NCI-H82 treated with DMSO at 0.1 percent for 48 hours (cell line): ENCODE measurements at regions not wholly inside any gene's neighbourhood (a gene's known extent, or its start where the extent isn't known, plus 50 kb on each side); places are given as distances from the start of the nearest gene placed in this dataset.
"Not testable (repeated sequence)": the region's sequence is repeated elsewhere in the genome, so short reads cannot be mapped to it uniquely, and the experiment has no call there.

ENCODE experiments used
- DNase-seq: peaks from one replicate; lab custom pipeline; 2025; ENCODE audit not compliant: unreplicated experiment; lab: John Stamatoyannopoulos, UW

DNA sequence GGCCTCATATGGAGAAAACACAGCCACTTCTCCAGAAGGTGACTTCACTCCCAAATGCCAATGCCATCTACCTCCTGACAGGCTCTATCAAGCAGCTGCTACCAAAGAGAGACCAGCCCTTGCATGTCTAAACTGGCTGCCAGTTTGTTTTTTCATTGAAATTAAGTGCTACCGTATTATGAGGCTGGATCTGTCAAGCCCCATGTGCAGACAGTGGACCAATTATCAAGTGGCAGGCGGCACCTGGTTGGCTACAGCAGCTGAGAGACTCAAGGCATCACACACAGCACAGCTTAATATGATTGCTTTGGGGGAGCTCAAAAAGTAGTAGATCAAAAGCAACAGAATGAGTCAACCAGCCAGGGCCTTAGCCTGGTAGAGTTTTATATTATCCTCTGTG is 1293.0 kb upstream of the TENM4 start:
- no peak for DNase-seq

DNA sequence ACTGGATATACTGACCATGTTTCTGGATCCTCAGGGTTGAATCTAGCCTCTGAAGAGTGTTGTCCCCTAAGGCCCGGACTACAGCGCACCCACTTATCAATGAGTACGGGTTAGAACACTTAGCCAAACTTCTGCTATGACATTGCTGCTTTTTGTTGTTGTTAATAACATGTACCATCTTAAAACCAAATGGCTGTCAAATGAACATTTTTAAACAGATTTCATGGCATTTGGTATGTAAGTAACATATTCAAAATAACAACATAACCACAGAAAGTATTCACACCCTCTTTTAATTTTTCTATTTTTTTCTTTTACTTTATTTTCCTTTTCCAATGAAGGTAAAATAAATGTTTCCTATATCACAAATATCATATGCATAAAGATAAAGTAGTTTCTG is 1292.5 kb upstream of the TENM4 start:
- DNase-seq, result no peak

DNA sequence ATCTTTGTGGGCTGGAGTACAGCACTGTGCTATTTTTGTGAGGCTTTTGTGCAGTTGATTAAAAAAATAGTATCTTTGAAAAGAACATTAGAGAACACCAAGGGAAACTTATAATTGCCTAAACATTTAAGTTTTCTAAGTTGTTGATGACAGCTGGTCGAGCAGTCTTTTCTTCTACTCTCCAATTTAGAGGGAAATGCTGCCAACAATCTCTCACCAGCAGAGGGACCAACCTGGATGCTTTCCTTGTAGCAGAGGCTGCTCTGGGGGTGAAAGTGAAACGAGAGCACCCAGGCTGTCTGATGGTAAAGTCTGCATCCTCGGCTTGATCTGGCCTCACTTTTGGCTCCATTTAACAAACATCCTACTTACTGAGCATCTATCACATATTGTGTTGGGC is 1286.5 kb upstream of the TENM4 start:
- no peak for DNase-seq

DNA sequence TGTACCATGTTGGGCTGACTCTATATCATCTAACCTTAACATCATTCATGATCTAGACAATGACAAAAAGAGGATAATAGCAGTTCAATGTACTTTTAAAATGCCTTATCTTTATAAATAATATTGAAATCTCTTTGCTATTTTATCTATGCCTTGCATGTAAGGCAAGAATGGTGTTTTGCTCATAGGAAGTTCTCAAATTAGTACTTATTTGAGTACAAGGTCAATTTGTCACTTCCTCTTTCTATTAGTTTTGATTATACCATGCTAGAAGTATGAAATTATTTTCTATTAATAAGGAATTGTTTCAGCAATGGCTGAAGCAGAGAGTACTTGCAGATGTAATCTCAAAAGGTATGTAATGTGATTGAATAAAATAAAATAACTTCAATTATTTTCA is 1285.4 kb upstream of the TENM4 start:
- DNase-seq, result no peak

DNA sequence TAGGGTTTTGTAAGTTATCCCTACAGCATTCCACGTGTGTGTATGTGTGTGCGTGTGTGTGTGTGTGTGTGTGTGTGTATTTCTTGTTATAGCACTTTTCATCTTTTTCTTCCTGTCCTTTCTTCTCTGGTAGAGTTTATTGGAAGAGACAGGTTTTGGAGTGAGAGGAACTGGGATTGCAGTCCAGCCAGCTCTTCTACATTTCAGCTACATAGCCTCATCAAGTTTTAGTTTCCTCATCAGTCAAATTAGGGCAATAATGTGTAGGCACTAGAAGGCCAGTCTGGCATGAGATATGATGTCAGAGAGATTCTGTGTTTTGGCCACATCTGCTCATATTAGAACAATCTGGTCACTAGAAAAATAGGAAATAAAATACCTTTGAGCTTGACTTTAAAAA is 1283.5 kb upstream of the TENM4 start:
- no peak for DNase-seq

DNA sequence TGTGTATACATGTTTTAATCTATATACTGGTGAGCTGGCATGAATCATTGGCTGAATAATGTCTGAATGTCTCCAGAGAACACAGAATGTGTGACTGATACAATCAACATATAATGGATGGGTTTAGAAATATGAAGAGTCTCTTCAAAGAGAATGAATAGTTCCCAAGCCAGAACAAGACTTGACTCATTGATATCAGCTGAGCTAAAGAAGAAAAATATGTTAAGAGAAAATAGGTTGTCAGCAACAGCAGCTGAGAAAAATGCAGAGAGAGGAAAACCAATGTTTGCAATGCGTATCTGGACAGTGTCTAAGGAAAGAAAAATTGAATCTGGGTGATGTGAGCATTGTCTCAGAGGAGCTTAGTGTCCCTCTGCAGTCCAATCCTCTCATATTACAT is 1281.8 kb upstream of the TENM4 start:
- DNase-seq, result no peak

DNA sequence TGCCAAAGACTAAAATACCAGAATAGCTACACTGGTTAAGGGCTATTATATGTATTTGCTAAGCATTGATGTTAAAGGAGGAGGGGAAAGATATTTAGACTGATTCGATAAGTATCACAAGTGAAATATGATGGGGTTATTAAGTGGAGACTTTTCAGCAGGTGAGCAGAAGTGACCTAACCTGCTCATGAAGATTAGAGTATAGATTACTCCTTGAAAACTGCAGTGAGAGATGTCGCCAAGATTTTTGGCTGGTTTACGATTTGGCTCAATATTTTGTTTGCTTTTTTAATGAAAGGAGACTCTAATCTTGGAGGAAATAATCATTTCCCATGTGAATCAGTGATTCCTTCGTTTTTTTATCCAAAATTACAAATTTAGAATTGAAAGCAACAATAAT is 1279.5 kb upstream of the TENM4 start:
- no peak for DNase-seq

DNA sequence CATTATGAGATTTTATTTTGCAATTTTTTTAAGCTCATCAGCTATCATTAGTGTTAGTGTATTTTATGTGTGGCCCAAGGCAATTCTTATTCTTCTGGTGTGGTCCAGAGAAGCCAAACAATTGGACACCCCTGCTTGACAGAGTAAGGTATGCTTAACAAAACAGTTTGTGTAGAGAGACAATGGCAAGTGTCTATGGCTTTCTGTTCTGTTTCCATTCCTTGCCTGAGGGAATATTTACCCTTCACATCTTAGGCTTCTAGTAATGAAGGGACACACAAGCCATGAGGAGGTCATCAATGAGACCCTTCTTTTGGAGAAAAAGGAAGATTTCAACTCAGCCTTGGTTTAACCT is 1278.4 kb upstream of the TENM4 start:
- DNase-seq, result no peak

DNA sequence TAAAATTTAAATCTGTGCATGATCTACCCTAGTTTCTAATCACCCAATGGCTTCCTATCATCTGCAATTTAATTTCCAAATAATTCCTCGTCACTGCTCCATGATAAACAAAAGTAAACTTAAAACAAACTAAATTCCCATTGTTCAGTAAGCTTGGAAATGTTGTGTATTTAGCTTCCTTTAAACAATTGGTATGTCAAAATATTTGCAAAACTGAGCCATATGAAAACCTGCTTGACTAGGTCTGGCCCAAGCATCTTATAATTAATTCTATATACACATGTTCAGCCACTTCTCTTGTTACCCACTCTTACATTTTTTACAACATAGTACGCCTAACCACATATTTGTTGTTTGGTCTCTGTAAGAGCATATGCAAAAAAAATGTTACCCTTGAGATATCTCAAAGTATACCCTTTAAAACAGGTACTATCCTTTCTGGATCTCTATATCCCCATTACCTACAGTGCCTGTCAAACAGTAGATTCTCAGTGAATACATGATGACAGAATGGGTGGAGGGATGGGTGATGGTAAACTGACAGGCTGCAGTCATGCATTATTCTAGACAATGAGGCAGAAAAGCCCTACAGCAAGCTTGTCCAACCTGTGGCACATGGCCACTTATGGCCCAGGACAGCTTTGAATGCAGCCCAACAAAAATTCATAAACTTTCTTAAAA is 1277.9 kb upstream of the TENM4 start:
- DNase-seq, result no peak

DNA sequence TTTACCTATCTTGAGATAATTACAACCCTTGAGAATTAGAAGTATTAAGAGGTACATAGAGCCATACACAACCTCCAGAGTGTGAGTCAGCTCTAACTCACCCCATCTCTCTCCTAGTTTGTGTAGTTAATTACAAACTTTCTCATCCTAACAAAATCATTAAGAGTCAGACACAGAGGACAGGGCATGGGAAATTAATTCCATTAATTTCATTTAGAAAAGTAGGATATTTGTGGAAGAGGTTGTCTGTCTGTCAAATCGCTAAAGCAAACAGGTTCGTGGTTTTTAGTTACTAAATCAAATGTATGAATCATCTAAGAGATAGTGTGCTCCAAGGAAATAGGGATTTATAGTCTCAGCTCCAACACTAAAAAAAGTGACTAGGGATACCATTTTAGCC is 1261.4 kb upstream of the TENM4 start:
- no peak for DNase-seq

DNA sequence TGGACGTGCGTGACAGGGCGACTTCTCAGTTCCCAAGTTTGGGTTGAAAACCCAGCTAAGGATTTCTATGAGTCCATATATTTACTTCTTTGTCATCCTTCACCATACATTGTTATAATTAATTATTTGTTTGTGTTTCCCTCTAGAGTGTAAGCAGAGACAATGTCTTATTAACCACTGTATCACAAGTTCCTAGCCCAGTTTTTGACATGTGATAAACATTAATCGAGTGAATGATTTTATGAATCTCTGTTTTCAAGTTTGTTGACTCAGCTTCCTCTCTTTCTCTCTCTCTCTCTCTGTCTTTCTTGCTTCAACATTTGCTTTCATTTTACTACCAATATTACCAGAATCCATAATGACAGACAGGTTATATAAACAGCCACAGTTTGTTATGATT is 1259.6 kb upstream of the TENM4 start:
- DNase-seq, result no peak

DNA sequence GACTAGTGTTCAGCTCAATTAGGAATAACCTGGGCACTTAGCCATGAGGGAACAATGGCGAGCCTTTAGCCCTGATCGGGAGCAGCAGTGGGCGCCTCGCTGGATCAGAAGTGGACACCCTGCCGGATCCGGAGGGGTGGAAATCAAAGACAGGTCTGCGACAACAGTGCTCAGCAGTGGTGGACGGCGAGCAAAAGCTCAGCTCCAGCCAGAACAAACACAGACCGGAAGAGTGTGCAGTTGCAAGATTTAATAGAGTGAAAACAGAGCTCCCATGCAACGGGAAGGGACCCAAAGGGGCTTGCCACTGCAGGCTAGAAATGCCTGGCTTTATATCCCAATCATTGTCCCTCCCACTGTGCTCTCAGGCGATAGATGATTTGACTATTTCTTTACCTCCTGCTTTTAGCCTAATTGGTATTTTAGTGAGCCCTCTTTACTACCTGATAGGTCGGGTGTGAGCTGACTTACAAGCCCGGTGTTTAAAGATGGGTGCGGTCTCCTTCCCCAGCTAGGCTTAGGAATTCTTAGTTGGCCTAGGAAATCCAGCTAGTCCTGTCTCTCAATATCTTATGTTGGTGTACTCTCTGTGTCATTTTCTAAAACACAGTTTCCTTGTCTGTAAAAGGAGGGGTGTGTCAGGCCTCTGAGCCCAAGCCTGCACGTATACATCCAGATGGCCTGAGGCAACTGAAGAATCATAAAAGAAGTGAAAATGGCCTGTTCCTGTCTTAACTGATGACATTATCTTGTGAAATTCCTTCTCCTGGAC is 1258.8 kb upstream of the TENM4 start:
- not testable (repeated sequence) for DNase-seq

DNA sequence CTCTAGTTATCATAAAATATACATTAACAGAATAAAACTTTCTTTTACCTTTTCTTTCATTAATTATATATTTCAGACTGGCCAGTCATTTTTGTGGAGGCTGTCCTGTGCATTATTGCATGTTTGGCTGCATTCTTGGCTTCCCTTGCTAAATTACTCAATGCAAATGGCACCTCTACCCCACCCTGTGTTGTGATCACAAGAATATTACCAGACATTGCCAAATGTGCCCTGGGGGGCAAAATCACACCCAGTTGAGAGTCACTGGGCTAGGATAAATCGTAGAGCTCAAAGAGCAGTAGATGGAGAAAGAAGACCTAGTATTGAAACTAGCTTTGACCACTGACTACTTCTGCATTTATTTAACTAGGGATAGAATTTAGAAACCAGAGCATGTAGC is 1257.8 kb upstream of the TENM4 start:
- DNase-seq, result no peak

DNA sequence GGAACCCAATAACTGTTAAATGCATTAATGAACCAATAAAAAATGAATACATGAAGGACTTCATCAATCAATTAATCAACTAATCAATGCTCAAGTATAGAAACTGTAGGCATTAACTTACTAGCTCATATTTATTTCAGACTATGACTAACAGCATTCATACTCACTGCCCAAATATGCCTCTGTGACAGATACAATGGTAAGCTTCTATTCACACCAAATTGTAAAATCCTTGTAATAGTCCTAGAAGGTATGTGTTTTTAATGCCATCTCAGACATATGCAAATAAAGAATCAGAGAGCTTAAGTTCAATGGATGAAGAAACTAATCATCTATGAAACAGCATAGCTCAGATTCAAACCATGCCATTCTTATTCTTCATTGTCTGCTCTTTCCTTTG is 1253.6 kb upstream of the TENM4 start:
- no peak for DNase-seq

DNA sequence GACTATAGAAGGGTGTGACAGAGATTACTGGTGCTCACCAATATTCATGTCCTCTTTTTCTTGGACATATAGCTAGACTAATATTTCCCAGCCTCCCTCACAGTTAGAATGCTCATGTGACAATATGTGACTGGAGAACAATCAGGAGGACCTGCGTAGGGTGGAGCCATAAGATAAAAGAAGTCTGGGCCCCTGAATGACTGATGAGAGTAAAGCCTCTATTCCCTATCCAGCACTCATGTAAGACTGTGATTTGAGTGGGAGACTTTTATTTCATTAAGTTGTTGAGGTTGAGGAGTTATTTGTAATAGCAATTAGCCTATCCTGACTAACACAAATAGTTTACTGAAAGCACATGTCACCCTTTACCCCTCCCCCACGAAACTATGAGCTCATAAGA is 1247.1 kb upstream of the TENM4 start:
- no peak for DNase-seq

DNA sequence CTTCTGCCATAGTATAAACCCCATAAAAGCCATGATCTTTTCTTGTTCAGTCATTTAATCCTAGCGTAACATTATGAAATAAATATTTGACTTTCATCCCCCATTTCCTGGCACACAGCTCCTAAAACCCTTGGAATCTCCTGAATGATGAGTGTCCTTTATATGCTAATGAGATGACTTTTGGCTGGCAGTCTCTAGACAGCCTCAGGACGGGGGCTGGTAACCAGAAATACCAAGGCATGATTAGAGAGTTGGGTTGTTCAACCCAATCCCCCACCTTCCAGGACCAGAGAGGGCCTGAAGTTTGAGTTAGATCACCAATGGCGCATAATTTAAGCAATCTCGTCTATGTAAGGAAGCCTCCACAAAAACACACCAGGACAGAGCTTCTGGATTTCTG is 1246.1 kb upstream of the TENM4 start:
- no peak for DNase-seq

DNA sequence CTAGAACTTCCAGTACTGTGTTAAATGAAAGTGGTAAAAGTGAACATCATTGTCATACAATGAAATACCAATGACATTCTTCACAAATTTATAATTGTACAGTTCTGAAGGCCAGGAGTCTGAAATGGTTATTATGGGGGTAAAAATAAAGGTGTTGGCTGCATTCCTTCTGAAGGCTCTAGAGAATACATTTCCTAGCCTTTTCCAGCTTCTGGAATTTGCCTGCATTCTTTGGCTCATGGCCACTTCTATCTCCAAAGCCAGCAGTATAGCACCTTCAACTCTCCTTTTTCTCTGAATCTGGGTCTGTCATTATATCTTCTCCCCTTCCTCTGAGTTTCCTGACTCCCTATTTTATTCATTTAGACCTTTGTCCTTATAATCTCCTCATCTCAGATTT is 1232.7 kb upstream of the TENM4 start:
- DNase-seq, result no peak

DNA sequence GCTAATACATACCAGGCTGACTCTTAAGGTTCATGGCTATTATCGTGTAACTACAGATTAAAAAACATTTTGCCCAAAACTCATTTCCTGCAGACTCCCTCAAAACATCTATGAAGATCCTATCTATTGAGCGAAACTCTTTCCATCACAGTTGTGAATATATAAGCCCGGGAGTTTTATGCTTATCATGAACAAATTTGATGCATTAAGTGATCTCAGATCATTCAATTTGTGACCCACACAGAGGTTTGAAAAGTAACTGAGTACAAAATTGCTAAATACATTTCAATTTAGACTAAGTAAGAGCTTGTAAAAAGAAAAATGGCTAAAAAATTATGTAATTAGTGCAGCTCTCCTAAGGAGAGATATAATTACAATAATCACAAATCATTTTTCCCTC is 1228.8 kb upstream of the TENM4 start:
- DNase-seq, result no peak

DNA sequence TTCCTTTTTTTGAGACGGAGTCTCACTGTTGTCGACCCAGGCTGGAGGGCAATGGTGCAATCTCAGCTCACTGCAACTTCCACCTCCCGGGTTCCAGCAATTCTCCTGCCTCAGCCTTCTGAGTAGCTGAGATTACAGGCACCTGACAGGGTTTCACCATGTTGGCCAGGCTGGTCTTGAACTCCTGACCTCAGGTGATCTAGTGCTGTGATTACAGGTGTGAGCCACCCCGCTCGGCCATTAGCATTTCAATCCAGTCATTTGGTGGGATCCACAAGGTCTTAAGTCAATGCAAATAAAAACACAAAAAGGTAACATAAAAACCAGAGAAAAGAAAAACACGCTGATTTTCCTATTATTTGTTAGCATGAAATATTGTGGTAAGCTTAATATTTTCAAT is 1227.2 kb upstream of the TENM4 start:
- no peak for DNase-seq

DNA sequence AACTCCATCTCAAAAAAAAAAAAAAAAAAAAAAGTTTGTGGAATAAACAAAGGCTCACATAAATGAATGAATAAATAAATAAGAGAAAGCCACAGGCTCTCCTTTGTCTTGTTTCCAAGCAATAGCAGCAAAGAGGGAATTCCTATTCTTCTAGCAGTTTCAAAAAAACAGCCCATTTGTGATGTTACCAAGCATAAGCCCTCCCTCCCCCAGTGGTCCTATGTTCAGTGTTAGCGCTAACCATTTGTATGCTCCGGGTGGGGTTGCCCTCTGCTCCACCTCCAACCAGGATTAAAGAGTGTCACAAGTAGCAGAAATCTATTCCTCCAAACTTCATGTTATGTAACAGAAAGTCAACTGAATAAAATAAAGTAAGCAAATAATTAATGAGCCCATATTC is 1215.0 kb upstream of the TENM4 start:
- no peak for DNase-seq

DNA sequence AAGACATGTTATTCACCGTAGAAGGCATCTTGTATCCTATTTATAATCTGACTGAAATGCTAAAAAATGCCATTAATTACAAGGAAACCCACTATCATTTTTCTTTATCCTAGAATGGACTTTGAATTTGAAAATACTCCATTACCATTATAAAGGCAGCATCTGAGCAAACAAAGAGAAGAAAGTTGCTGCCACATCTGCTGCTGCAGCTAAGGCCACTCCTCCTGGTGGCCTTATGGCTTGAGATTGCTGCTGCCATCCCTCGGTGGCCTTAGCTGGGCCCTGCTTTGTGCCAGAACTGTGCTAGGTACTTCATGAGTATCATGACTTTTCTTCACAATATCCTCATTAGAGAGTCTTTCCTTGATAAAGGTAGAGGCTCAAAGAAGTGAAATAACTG is 1210.1 kb upstream of the TENM4 start:
- DNase-seq, result no peak

DNA sequence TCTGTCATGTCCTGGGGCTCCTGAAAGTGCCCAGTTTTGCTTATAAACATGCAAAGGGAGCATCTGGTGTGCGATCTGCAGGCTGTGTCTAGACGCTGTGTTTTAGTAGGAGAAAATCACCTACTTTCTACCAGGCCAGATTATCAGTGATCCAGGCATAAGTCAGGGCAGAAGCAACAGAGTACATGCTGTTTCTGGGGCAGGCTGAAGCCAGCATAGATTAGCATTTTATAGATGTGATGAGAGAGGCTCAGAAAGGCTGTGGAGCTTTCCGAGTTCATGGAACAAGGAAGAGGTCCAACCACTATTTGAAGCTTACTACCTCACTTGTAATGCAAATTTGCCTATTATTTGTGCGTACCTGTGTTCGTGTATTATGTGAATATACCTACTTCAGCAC is 1208.4 kb upstream of the TENM4 start:
- no peak for DNase-seq

DNA sequence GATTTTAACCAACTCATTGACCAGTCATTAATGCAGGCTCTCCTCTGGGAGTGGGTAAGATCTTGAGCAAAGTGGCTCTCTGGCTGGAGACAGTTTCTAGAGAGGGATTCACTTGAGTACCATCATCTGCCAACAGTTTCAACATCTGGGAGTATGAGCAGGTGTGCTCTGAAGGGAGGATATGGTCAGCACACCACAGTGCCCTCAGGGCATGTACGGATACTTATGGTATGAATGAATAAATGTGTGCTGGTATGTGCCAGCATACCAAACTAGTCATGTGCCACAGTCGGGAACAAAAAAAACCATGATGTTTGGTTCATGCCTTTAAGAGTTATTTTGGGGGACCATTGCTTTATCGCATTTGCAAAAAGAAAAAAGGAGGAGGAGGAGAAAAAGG is 1197.5 kb upstream of the TENM4 start:
- DNase-seq, result no peak
